ENCODE measurements at regions not wholly inside any gene's neighbourhood (a gene's known extent, or its start where the extent isn't known, plus 50 kb on each side); places are given as distances from the start of the nearest gene placed in this dataset.
"Not testable (repeated sequence)": the region's sequence is repeated elsewhere in the genome, so short reads cannot be mapped to it uniquely, and the experiment has no call there.

GRCh38 chr4:137421796-137422195 is 110.5 kb downstream of the PCDH18 start:
- intact Hi-C loops (cut with DNase I): no loop called here
- H3K4me1 ChIP-seq: no peaks in the 10 kb centered on the region
- H3K27me3 ChIP-seq: no peaks in the 10 kb centered on the region
- 68 to 80% methylated on average over 8 of the region's 8 CpGs for WGBS, 2 donors
- no peak for TF ChIP-seq CTCF (IDR thresholded peaks at IDR 0.05)
- no peak overlapping the region for H3K4me3 ChIP-seq
- ATAC-seq: no peak
- no peaks in the 10 kb centered on the region for H3K36me3 ChIP-seq
- no peak overlapping the region for H3K27ac ChIP-seq
- FAIRE-seq: no peak
- DNase-seq: no peak
- no peaks in the 10 kb centered on the region for H3K9me3 ChIP-seq

- 90 to 97% methylated on average over 35 to 43 of the region's 43 CpGs for WGBS, 2 donors
- H3K4me1 ChIP-seq: no peaks in the 10 kb centered on the region
- H3K9me3 ChIP-seq: no peaks in the 10 kb centered on the region
- no peak overlapping the region for H3K4me3 ChIP-seq
- H3K36me3 ChIP-seq: no peaks in the 10 kb centered on the region
- DNase-seq (peak in 2 of 6 donors; percentile 54 to 55), FAIRE-seq (no peak), ATAC-seq (no peak)
- H3K27me3 ChIP-seq: no peaks in the 10 kb centered on the region
- intact Hi-C loops (cut with DNase I): no loop called here
- TF ChIP-seq CTCF (IDR thresholded peaks at IDR 0.05): no peak
- no peak overlapping the region for H3K27ac ChIP-seq
These were observed 111.3 kb downstream of the PCDH18 start for GRCh38 chr4:137420901-137421396.

- H3K4me3 ChIP-seq: no peak overlapping the region
- DNase-seq (no peak), ATAC-seq (no peak), FAIRE-seq (no peak)
- no peaks in the 10 kb centered on the region for H3K36me3 ChIP-seq
- no peaks in the 10 kb centered on the region for H3K27me3 ChIP-seq
- no peaks in the 10 kb centered on the region for H3K4me1 ChIP-seq
- WGBS, 2 donors: 55 to 85% methylated on average over 2 of the region's 2 CpGs
- H3K9me3 ChIP-seq: no peaks in the 10 kb centered on the region
- no peak for TF ChIP-seq CTCF (IDR thresholded peaks at IDR 0.05)
- no peak overlapping the region for H3K27ac ChIP-seq
- intact Hi-C loops (cut with DNase I): no loop called here
These were observed 114.6 kb downstream of the PCDH18 start for GRCh38 chr4:137417676-137418075.

GRCh38 chr4:137414802-137415201 is 117.5 kb downstream of the PCDH18 start:
- H3K36me3 ChIP-seq: no peaks in the 10 kb centered on the region
- H3K4me1 ChIP-seq: no peaks in the 10 kb centered on the region
- ATAC-seq: no peak
- WGBS, 2 donors: 68 to 88% methylated on average over 2 of the region's 2 CpGs
- no peaks in the 10 kb centered on the region for H3K9me3 ChIP-seq
- no peak overlapping the region for H3K27ac ChIP-seq
- H3K4me3 ChIP-seq: no peak overlapping the region
- FAIRE-seq: no peak
- DNase-seq: no peak
- no peaks in the 10 kb centered on the region for H3K27me3 ChIP-seq
- intact Hi-C loops (cut with DNase I): no loop called here
- TF ChIP-seq CTCF (IDR thresholded peaks at IDR 0.05): no peak

- H3K9me3 ChIP-seq: no peaks in the 10 kb centered on the region
- no peak for TF ChIP-seq CTCF (IDR thresholded peaks at IDR 0.05)
- H3K27ac ChIP-seq: no peak overlapping the region
- H3K27me3 ChIP-seq: no peaks in the 10 kb centered on the region
- no peak for DNase-seq
- 16 to 31% methylated on average over 2 of the region's 2 CpGs for WGBS, 2 donors
- intact Hi-C loops (cut with DNase I): no loop called here
- H3K36me3 ChIP-seq: no peaks in the 10 kb centered on the region
- H3K4me3 ChIP-seq: no peak overlapping the region
- no peak for FAIRE-seq
- H3K4me1 ChIP-seq: no peaks in the 10 kb centered on the region
- no peak for ATAC-seq
These were observed 123.6 kb downstream of the PCDH18 start for GRCh38 chr4:137408527-137409177.

GRCh38 chr4:137405833-137406232 is 126.5 kb downstream of the PCDH18 start:
- H3K27me3 ChIP-seq; intact Hi-C loops (cut with DNase I); H3K36me3 ChIP-seq; H3K4me1 ChIP-seq; FAIRE-seq; H3K4me3 ChIP-seq; DNase-seq; H3K9me3 ChIP-seq; ATAC-seq; H3K27ac ChIP-seq: not testable (repeated sequence)
- WGBS, 2 donors: 85 to 91% methylated on average over 9 of the region's 9 CpGs
